HCT116 (cell line): ENCODE measurements at regions not wholly inside any gene's neighbourhood (a gene's known extent, or its start where the extent isn't known, plus 50 kb on each side); places are given as distances from the start of the nearest gene placed in this dataset.

Source experiments
- CTCF ChIP-seq, 3 experiments: fragments of 200-600 bp in 1 of 3; sonication (generic) in 1 of 3; IDR thresholded peaks in 2 of 3; conservative IDR thresholded peaks in 1 of 3; 2 replicates each; pipeline ENCODE4 v1.5.1; 2012 to 2017; ENCODE audit warnings: low read depth in 2 of 3, low read length in 2 of 3, antibody characterized with exemption in 1 of 3, borderline replicate concordance in 1 of 3, control low read depth in 1 of 3, mild to moderate bottlenecking in 1 of 3, mixed read lengths in 1 of 3, mixed run types in 1 of 3, moderate library complexity in 1 of 3; ENCODE audit not compliant: insufficient read depth in 1 of 3
- EZH2 ChIP-seq: fragments of 200-600 bp; sonication (generic); IDR thresholded peaks from 2 replicates; pipeline ENCODE4 v1.6.1; 2017; ENCODE audit warnings: antibody characterized with exemption, mixed run types
- EZH2phosphoT487 ChIP-seq: fragments of 200-600 bp; IDR thresholded peaks from 2 replicates; pipeline ENCODE4 v1.6.1; 2018; ENCODE audit warnings: antibody characterized with exemption, borderline replicate concordance
- MAX ChIP-seq: IDR thresholded peaks from 2 replicates; pipeline ENCODE4 v1.6.1; 2012
- POLR2A ChIP-seq: IDR thresholded peaks from 2 replicates; pipeline ENCODE4 v1.7.0; 2011; ENCODE audit warnings: borderline replicate concordance; ENCODE audit not compliant: insufficient read depth, insufficient read length; ENCODE audit errors: extremely low read depth
- POLR2AphosphoS5 ChIP-seq: IDR thresholded peaks from 2 replicates; pipeline ENCODE4 v1.6.1; 2011; ENCODE audit warnings: mild to moderate bottlenecking, low read depth, low read length, moderate library complexity
- YY1 ChIP-seq: IDR thresholded peaks from 2 replicates; pipeline ENCODE4 v1.6.1; 2011; ENCODE audit warnings: low read length, low read depth, moderate library complexity, mild to moderate bottlenecking; ENCODE audit not compliant: insufficient replicate concordance; ENCODE audit errors: extremely low read depth

- TF ChIP-seq CTCF (IDR thresholded peaks at IDR 0.05 in 2 of 3, conservative IDR thresholded peaks at IDR 0.05 in 1 of 3; ENCODE audit: borderline replicate concordance in 1 of 3, insufficient read depth in 1 of 3, low read depth in 2 of 3, low read length in 2 of 3) (no peak), POLR2A (no peak), YY1 (no peak), MAX (no peak), EZH2phosphoT487 (no peak), EZH2 (no peak), POLR2AphosphoS5 (no peak)
Measured at GRCh38 chr4:144223661-144224060, 83.1 kb upstream of the GYPA start.
